Suprapubic skin (tissue), 4 donors: ENCODE measurements at regions not wholly inside any gene's neighbourhood (a gene's known extent, or its start where the extent isn't known, plus 50 kb on each side); places are given as distances from the start of the nearest gene placed in this dataset.

Experiments
- CTCF ChIP-seq, 2 donors: fragments of 200-600 bp in 1 of 2; fragments of 450-650 bp in 1 of 2; sonication (generic) in 1 of 2; IDR thresholded peaks; one replicate each; pipeline ENCODE4 v1.5.1; 2016 to 2019; ENCODE audit warnings: antibody characterized with exemption in 2 of 2, mild to moderate bottlenecking in 1 of 2, moderate library complexity in 1 of 2
- POLR2A ChIP-seq, 2 donors: fragments of 450-650 bp; IDR thresholded peaks; one replicate each; pipeline ENCODE4 v1.6.1; 2017; ENCODE audit warnings: antibody characterized with exemption in 2 of 2, mild to moderate bottlenecking in 2 of 2, moderate library complexity in 2 of 2
- POLR2AphosphoS5 ChIP-seq, 3 donors: sonication (generic); formaldehyde crosslinking; IDR thresholded peaks; one replicate each; pipeline ENCODE4 v1.6.1; 2017; ENCODE audit warnings: antibody characterized with exemption in 3 of 3

GRCh38 chr7:155222061-155222460, 75.6 kb upstream of the INSIG1 start:
- TF ChIP-seq POLR2A (IDR thresholded peaks at IDR 0.05) (no peak), CTCF (IDR thresholded peaks at IDR 0.05) (no peak), POLR2AphosphoS5 (IDR thresholded peaks at IDR 0.05) (no peak)
